GM12864 (cell line): ENCODE measurements at regions not wholly inside any gene's neighbourhood (a gene's known extent, or its start where the extent isn't known, plus 50 kb on each side); places are given as distances from the start of the nearest gene placed in this dataset.

Source experiments
- DNase-seq: peaks from one replicate; pipeline ENCODE4 v3.0.0-alpha.2; 2011; ENCODE audit warnings: low read depth
- H3K4me3 ChIP-seq: 2 replicates; pipeline ENCODE4 v1.5.1; 2011; ENCODE audit warnings: mild to moderate bottlenecking, low read depth, low read length, control low read depth
- CTCF ChIP-seq: IDR thresholded peaks from 2 replicates; pipeline ENCODE4 v1.5.1; 2011; ENCODE audit warnings: low read depth, mild to moderate bottlenecking, moderate library complexity, low read length, control low read depth, inconsistent platforms; ENCODE audit errors: missing control alignments

- no peak for DNase-seq
- TF ChIP-seq CTCF, result no peak
- no peak overlapping the region for H3K4me3 ChIP-seq
These were observed 204.7 kb downstream of the RHOU start for GRCh38 chr1:228939881-228940392.

- H3K4me3 ChIP-seq, result no peak overlapping the region
- no peak for DNase-seq
These were observed 205.2 kb downstream of the RHOU start for GRCh38 chr1:228940526-228940925.

GRCh38 chr1:228940926-228941325 is 205.6 kb downstream of the RHOU start:
- H3K4me3 ChIP-seq, result no peak overlapping the region
- no peak for DNase-seq
- TF ChIP-seq CTCF, result no peak

More at GRCh38 chr1:228940526-228940925, 205.2 kb downstream of the RHOU start:
- no peak for TF ChIP-seq CTCF

GRCh38 chr1:228941666-228942065 is 206.4 kb downstream of the RHOU start:
- no peak for DNase-seq

GRCh38 chr1:228943436-228943835 is 208.2 kb downstream of the RHOU start:
- no peak overlapping the region for H3K4me3 ChIP-seq
- no peak for TF ChIP-seq CTCF
- no peak for DNase-seq

More at GRCh38 chr1:228941666-228942065, 206.4 kb downstream of the RHOU start:
- TF ChIP-seq CTCF, result no peak
- no peak overlapping the region for H3K4me3 ChIP-seq

GRCh38 chr1:228944296-228944695 is 209.0 kb downstream of the RHOU start:
- H3K4me3 ChIP-seq, result no peak overlapping the region
- TF ChIP-seq CTCF, result no peak
- no peak for DNase-seq

- H3K4me3 ChIP-seq, result no peak overlapping the region
- TF ChIP-seq CTCF, result no peak
- no peak for DNase-seq
These were observed 209.7 kb downstream of the RHOU start for GRCh38 chr1:228944935-228945371.
